ENCODE measurements at regions not wholly inside any gene's neighbourhood (a gene's known extent, or its start where the extent isn't known, plus 50 kb on each side); places are given as distances from the start of the nearest gene placed in this dataset.

- H3K4me1 ChIP-seq = no peaks in the 10 kb centered on the region
- no peaks in the 10 kb centered on the region for H3K27me3 ChIP-seq
- WGBS, 2 donors = 85 to 92% methylated on average over 2 of the region's 2 CpGs
- H3K4me3 ChIP-seq = no peak overlapping the region
- intact Hi-C loops (cut with DNase I) = no loop called here
- peaks cover 0 to 5% (median 0%) of the 10 kb centered on the region in 4 donors for H3K9me3 ChIP-seq
- no peaks in the 10 kb centered on the region for H3K36me3 ChIP-seq
- DNase-seq = no peak
- H3K27ac ChIP-seq = no peak overlapping the region
- TF ChIP-seq EP300 (IDR thresholded peaks at IDR 0.05) = no peak
- TF ChIP-seq, protein P1, sequence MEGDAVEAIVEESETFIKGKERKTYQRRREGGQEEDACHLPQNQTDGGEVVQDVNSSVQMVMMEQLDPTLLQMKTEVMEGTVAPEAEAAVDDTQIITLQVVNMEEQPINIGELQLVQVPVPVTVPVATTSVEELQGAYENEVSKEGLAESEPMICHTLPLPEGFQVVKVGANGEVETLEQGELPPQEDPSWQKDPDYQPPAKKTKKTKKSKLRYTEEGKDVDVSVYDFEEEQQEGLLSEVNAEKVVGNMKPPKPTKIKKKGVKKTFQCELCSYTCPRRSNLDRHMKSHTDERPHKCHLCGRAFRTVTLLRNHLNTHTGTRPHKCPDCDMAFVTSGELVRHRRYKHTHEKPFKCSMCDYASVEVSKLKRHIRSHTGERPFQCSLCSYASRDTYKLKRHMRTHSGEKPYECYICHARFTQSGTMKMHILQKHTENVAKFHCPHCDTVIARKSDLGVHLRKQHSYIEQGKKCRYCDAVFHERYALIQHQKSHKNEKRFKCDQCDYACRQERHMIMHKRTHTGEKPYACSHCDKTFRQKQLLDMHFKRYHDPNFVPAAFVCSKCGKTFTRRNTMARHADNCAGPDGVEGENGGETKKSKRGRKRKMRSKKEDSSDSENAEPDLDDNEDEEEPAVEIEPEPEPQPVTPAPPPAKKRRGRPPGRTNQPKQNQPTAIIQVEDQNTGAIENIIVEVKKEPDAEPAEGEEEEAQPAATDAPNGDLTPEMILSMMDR (IDR thresholded peaks at IDR 0.05) = no peak
- TF ChIP-seq POLR2A (IDR thresholded peaks at IDR 0.05) = no peak
- no peak for TF ChIP-seq POLR2AphosphoS5 (IDR thresholded peaks at IDR 0.05)
Measured at GRCh38 chr4:176910646-176911045, 117.9 kb upstream of the VEGFC start.

GRCh38 chr4:176919631-176920030 lies 126.9 kb upstream of the VEGFC start:
- H3K27me3 ChIP-seq = no peaks in the 10 kb centered on the region
- H3K4me1 ChIP-seq = no peaks in the 10 kb centered on the region
- no peaks in the 10 kb centered on the region for H3K36me3 ChIP-seq
- intact Hi-C loops (cut with DNase I) = no loop called here
- no peak for DNase-seq
- 83 to 87% methylated on average over 2 of the region's 2 CpGs for WGBS, 2 donors
- TF ChIP-seq, protein P1 (IDR thresholded peaks at IDR 0.05) = no peak
- TF ChIP-seq POLR2A (IDR thresholded peaks at IDR 0.05) = no peak
- TF ChIP-seq EP300 (IDR thresholded peaks at IDR 0.05) = no peak
- no peak for TF ChIP-seq POLR2AphosphoS5 (IDR thresholded peaks at IDR 0.05)
- no peak overlapping the region for H3K27ac ChIP-seq
- peaks cover 0 to 5% (median 0%) of the 10 kb centered on the region in 4 donors for H3K9me3 ChIP-seq
- H3K4me3 ChIP-seq = no peak overlapping the region

GRCh38 chr4:176920694-176921093 lies 128.0 kb upstream of the VEGFC start:
- H3K36me3 ChIP-seq = no peaks in the 10 kb centered on the region
- H3K27me3 ChIP-seq = no peaks in the 10 kb centered on the region
- no peak for DNase-seq
- no peak for TF ChIP-seq POLR2AphosphoS5 (IDR thresholded peaks at IDR 0.05)
- TF ChIP-seq EP300 (IDR thresholded peaks at IDR 0.05) = no peak
- TF ChIP-seq, protein P1 (IDR thresholded peaks at IDR 0.05) = no peak
- TF ChIP-seq POLR2A (IDR thresholded peaks at IDR 0.05) = no peak
- no peak overlapping the region for H3K27ac ChIP-seq
- no peak overlapping the region for H3K4me3 ChIP-seq
- no peaks in the 10 kb centered on the region for H3K4me1 ChIP-seq
- H3K9me3 ChIP-seq = peaks cover 0 to under 1% (median 0%) of the 10 kb centered on the region in 4 donors
- 57 to 66% methylated on average over 4 of the region's 4 CpGs for WGBS, 2 donors
- intact Hi-C loops (cut with DNase I) = no loop called here

GRCh38 chr4:176921256-176921655 lies 128.5 kb upstream of the VEGFC start:
- 50 to 65% methylated on average over 4 of the region's 4 CpGs for WGBS, 2 donors
- Histone ChIP-seq H3K4me1 (no peaks in the 10 kb centered on the region), H3K27ac (no peak overlapping the region), H3K9me3 (no peaks in the 10 kb centered on the region), H3K27me3 (no peaks in the 10 kb centered on the region), H3K4me3 (no peak overlapping the region), H3K36me3 (no peaks in the 10 kb centered on the region)
- TF ChIP-seq POLR2A (IDR thresholded peaks at IDR 0.05) = no peak
- TF ChIP-seq POLR2AphosphoS5 (IDR thresholded peaks at IDR 0.05) = no peak
- TF ChIP-seq EP300 (IDR thresholded peaks at IDR 0.05) = no peak
- TF ChIP-seq, protein P1 (IDR thresholded peaks at IDR 0.05) = no peak
- no peak for DNase-seq
- intact Hi-C loops (cut with DNase I) = no loop called here

GRCh38 chr4:176924238-176924637 lies 131.5 kb upstream of the VEGFC start:
- H3K27ac ChIP-seq = no peak overlapping the region
- no peak for TF ChIP-seq EP300 (IDR thresholded peaks at IDR 0.05)
- no peak for TF ChIP-seq POLR2AphosphoS5 (IDR thresholded peaks at IDR 0.05)
- TF ChIP-seq POLR2A (IDR thresholded peaks at IDR 0.05) = no peak
- TF ChIP-seq, protein P1 (IDR thresholded peaks at IDR 0.05) = no peak
- 96 to 98% methylated on average over 4 of the region's 4 CpGs for WGBS, 2 donors
- intact Hi-C loops (cut with DNase I) = no loop called here
- no peak overlapping the region for H3K4me3 ChIP-seq
- no peak for DNase-seq
- H3K27me3 ChIP-seq = no peaks in the 10 kb centered on the region
- no peaks in the 10 kb centered on the region for H3K36me3 ChIP-seq
- no peaks in the 10 kb centered on the region for H3K4me1 ChIP-seq
- H3K9me3 ChIP-seq = no peaks in the 10 kb centered on the region
